ENCODE measurements at regions not wholly inside any gene's neighbourhood (a gene's known extent, or its start where the extent isn't known, plus 50 kb on each side); places are given as distances from the start of the nearest gene placed in this dataset.

DNA sequence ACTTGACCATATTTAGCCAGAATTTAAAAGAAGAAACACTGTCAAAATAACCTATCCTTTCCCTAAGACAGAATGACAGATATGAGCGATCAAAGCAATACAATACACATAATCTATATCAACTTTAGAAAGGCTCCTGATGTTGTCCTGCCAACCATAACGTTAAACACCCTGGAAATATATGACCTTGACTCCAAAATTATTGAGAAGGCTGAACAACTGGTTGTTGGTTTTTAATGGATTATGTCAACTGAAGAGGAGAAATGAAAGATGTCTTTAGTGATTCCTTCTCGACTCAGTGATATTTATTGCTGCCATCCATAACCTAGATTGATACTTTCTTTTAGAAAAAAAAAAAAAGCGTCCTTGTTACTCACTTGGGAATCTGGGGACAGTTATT, 957.2 kb downstream of the SLITRK1 start:
- Histone ChIP-seq H3K9me3 (no peaks in the 10 kb centered on the region), H3K27ac (no peak overlapping the region), H3K4me1 (no peaks in the 10 kb centered on the region), H3K4me3 (no peak overlapping the region), H3K4me2 (no peak overlapping the region)
- FAIRE-seq, result no peak
- no peak for ATAC-seq
- 13% methylated on average over 4 of the region's 4 CpGs for WGBS (ENCODE audit: missing lambda C conversion rate)
- TF ChIP-seq PHF8 (IDR thresholded peaks at IDR 0.05; ENCODE audit: borderline replicate concordance, low read depth) (no peak), FOXS1 (CRISPR knock-in tag; IDR thresholded peaks at IDR 0.05) (no peak), RAD21 (conservative IDR thresholded peaks at IDR 0.05 in 1 of 2, IDR thresholded peaks at IDR 0.05 in 1 of 2) (no peak), ESRRA (IDR thresholded peaks at IDR 0.05; ENCODE audit: borderline replicate concordance, low read length) (no peak)
- no peak for DNase-seq (ENCODE audit: low read depth in 1 of 2, low spot score in 1 of 2)
- POLR2A ChIA-PET, result no interaction called here
- CTCF ChIA-PET, result no interaction called here

DNA sequence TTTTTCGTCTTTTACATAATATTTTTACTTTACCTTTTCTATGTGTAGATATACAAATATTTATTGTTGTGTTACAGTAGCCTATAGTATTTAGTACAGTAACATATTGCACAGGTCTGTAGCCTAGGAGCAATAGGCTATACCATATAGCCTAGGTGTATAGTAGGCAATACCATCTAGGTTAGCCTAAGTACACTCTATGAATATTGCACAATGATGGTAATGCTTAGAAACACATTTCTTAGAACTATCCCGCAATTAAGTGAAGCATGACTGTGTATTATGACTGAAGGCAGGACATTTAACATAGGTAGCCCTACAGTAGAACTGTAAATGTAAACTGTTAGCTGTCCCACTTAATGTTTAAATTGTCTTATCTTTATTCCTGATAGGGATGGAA, 964.3 kb downstream of the SLITRK1 start:
- Histone ChIP-seq H3K4me1 (no peaks in the 10 kb centered on the region), H3K27ac (no peak overlapping the region), H3K9me3 (no peaks in the 10 kb centered on the region), H3K4me2 (no peak overlapping the region), H3K4me3 (no peak overlapping the region)
- ChIA-PET POLR2A (no interaction called here), CTCF (no interaction called here)
- TF ChIP-seq CBX8 (IDR thresholded peaks at IDR 0.05), result no peak
- TF ChIP-seq HOXA7 (CRISPR knock-in tag; IDR thresholded peaks at IDR 0.05), result no peak
- no peak for TF ChIP-seq HOXB13 (CRISPR knock-in tag; IDR thresholded peaks at IDR 0.05; ENCODE audit: low read depth)
- TF ChIP-seq RARB (CRISPR knock-in tag; IDR thresholded peaks at IDR 0.05), result no peak
- TF ChIP-seq RCOR1 (IDR thresholded peaks at IDR 0.05; ENCODE audit: low read depth, low read length), result no peak
- no peak for TF ChIP-seq CHD2 (IDR thresholded peaks at IDR 0.05; ENCODE audit: low read length, partially characterized antibody)
- TF ChIP-seq E2F6 (IDR thresholded peaks at IDR 0.05; ENCODE audit: borderline replicate concordance, low read depth), result no peak
- no peak for TF ChIP-seq JUNB (IDR thresholded peaks at IDR 0.05)
- TF ChIP-seq ZFP36 (IDR thresholded peaks at IDR 0.05; ENCODE audit: borderline replicate concordance, partially characterized antibody), result no peak
- DNase-seq (ENCODE audit: low read depth in 1 of 2, low spot score in 1 of 2) (no peak), FAIRE-seq (no peak), ATAC-seq (no peak)
- WGBS (ENCODE audit: missing lambda C conversion rate), result 9% methylated on average over 2 of the region's 2 CpGs

DNA sequence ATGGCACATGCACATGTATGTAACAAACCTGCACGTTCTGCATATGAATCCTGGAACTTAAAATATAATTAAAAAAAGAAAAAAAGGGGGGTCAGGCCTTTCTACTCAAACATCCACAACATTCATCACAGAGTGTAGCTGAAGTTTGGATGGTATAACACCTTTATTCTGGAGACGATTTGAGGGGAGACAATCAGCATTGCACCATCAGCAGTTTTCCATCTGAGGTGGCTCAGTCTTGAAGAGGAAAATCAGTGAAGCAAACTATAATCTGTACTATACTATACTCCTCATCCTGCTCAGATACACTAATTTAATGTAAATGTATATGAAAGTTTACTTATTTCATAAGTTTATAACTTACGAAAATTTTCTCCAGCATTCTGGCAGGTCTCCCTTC, 969.7 kb downstream of the SLITRK1 start:
- TF ChIP-seq HEYL (CRISPR knock-in tag; IDR thresholded peaks at IDR 0.05) (no peak), USF2 (IDR thresholded peaks at IDR 0.05) (no peak), TFCP2L1 (CRISPR knock-in tag; IDR thresholded peaks at IDR 0.05) (no peak), GATA3 (IDR thresholded peaks at IDR 0.05; ENCODE audit: borderline replicate concordance) (no peak), SMC3 (IDR thresholded peaks at IDR 0.05) (no peak), E2F6 (IDR thresholded peaks at IDR 0.05; ENCODE audit: borderline replicate concordance, low read depth) (no peak), HOXA7 (CRISPR knock-in tag; IDR thresholded peaks at IDR 0.05) (no peak), FOSB (CRISPR knock-in tag; IDR thresholded peaks at IDR 0.05) (no peak), MAFK (IDR thresholded peaks at IDR 0.05; ENCODE audit: partially characterized antibody) (no peak), KDM1A (IDR thresholded peaks at IDR 0.05; ENCODE audit: low read depth) (no peak), CTCF (IDR thresholded peaks at IDR 0.05) (no peak), CHD4 (IDR thresholded peaks at IDR 0.05; ENCODE audit: borderline replicate concordance) (no peak), HES2 (IDR thresholded peaks at IDR 0.05) (no peak), SREBF2 (IDR thresholded peaks at IDR 0.05) (no peak), CBX2 (IDR thresholded peaks at IDR 0.05; ENCODE audit: borderline replicate concordance, low read depth) (no peak), ZC3H11A (IDR thresholded peaks at IDR 0.05) (no peak), POLR2A (IDR thresholded peaks at IDR 0.05; ENCODE audit: low read length) (no peak), HDAC2 (IDR thresholded peaks at IDR 0.05) (no peak), FOXS1 (CRISPR knock-in tag; IDR thresholded peaks at IDR 0.05) (no peak), BCL3 (IDR thresholded peaks at IDR 0.05) (no peak)
- FAIRE-seq (no peak), DNase-seq (ENCODE audit: low read depth in 1 of 2, low spot score in 1 of 2) (no peak), ATAC-seq (no peak)
- WGBS (ENCODE audit: missing lambda C conversion rate), result 31% methylated on average over 3 of the region's 3 CpGs
- H3K27ac ChIP-seq, result no peak overlapping the region
- H3K4me2 ChIP-seq, result no peak overlapping the region
- H3K9me3 ChIP-seq, result no peaks in the 10 kb centered on the region
- no peak overlapping the region for H3K4me3 ChIP-seq
- ChIA-PET CTCF (no interaction called here), POLR2A (no interaction called here)
- no peaks in the 10 kb centered on the region for H3K4me1 ChIP-seq

All from A549 (cell line).